GM20000 (cell line): ENCODE measurements at regions not wholly inside any gene's neighbourhood (a gene's known extent, or its start where the extent isn't known, plus 50 kb on each side); places are given as distances from the start of the nearest gene placed in this dataset.

Experiments
- DNase-seq: peaks from one replicate; pipeline ENCODE4 v3.0.0; 2012; ENCODE audit warnings: low spot score
- TF ChIP-seq, protein P1 (sequence below): IDR thresholded peaks from 2 replicates; pipeline ENCODE4 v1.5.1; 2012; ENCODE audit warnings: mild to moderate bottlenecking, control low read depth; ENCODE audit errors: extremely low read depth, missing control alignments

DNA sequence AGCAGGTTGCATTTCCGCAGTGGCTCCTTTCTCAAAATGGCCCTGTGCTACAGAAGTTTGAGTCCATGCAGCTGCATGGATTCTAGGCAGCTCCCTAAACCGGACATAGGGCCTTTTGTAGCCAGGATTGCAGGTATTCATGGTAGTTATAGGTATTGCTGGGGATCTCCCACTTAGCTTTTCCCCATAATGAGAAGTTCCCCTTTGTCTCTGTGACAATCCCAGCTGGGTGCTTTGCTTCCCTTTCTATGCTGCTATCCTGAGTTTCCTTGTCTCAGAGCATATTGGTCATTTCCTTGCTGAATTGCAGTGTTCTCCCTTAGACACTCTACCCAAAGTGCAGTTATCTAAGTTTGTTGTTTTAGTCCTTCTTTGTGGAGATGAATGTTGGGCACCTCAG, 120.9 kb upstream of the MIS18BP1 start:
- TF ChIP-seq, protein P1, sequence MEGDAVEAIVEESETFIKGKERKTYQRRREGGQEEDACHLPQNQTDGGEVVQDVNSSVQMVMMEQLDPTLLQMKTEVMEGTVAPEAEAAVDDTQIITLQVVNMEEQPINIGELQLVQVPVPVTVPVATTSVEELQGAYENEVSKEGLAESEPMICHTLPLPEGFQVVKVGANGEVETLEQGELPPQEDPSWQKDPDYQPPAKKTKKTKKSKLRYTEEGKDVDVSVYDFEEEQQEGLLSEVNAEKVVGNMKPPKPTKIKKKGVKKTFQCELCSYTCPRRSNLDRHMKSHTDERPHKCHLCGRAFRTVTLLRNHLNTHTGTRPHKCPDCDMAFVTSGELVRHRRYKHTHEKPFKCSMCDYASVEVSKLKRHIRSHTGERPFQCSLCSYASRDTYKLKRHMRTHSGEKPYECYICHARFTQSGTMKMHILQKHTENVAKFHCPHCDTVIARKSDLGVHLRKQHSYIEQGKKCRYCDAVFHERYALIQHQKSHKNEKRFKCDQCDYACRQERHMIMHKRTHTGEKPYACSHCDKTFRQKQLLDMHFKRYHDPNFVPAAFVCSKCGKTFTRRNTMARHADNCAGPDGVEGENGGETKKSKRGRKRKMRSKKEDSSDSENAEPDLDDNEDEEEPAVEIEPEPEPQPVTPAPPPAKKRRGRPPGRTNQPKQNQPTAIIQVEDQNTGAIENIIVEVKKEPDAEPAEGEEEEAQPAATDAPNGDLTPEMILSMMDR: no peak
- no peak for DNase-seq

DNA sequence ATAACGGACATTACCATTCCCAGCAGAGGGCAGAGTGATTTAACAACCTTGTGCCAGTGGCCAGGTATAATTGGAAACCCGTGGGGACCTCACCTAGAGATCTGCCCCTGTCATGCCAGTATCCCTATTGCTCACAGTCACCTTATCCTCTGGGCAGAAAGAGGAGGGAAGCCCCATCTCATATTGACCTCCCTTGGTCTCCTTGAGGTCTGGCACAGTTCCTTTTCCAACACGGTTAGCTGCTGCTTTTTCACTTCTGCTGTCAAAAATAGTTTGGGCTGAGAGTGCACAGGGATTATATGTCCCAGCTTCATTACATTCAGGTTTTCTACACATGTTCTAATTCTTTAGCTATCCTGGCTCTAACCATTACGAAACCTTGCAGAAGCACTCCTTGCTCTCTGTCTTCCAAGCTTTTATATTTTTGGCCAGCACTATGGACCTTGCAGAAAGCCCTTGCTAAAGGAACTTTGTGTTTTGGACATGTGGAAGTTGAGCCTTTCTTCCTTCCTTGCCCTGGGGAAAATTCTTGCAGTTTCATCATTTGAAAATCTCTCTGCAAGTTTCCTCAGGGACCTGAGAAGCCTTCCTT, 111.7 kb upstream of the MIS18BP1 start:
- no peak for DNase-seq
- TF ChIP-seq, protein P1: no peak

DNA sequence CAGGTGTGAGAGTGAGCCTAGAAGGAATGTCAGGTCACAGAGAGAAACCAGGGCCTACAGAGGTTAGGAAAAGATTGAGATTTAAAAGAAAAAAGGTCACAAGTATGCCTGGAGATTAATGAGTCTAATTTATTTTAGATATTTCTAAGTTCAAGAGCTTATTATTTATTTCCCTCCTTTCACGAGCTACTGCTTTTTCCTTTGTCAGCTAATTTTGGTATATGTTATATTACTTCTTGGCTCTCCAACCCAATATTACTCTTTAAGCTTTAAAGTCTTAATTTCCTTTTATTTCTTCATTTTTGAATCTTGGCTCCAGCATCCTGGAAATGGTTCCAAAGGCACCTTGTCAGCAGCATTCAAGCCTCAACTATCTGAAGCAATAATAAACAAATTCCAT, 109.5 kb upstream of the MIS18BP1 start:
- no peak for DNase-seq
- TF ChIP-seq, protein P1: no peak

DNA sequence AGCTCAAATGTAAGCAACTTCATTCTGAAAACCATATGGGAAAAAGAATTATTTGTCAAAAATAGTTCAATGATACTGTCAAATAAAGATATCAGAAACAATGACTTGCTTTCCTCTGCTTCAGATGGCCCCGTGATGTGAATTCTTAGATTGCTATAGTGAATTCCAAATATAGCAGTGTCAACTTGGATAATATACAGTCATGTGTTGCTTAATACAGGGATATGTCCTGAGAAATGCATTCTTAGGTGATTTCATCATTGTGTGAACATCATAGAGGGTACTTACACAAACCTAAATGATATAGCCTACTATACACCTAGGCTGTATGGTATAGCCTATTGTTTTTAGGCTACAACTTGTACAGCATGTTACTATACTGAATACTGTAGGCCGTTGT, 108.7 kb upstream of the MIS18BP1 start:
- TF ChIP-seq, protein P1: no peak
- DNase-seq: no peak

DNA sequence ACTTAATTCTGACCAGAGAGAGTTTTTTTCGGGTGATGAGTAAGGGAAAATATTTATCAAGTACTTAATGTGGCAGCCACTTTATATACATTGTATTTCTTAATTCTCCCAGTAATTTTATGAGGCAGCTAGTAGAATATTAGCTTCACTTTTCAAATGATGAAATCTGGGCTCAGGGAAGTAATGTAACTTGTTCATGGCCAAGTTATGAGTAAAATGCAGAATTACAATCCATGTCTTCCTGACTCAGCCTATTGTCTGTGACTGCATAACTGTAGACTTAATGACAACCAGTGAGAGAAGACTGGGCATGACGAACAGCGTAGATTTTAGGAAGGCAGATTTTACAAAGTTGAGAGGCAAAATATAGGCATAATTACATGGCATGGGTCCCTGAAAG, 106.7 kb upstream of the MIS18BP1 start:
- no peak for DNase-seq
- TF ChIP-seq, protein P1: no peak

DNA sequence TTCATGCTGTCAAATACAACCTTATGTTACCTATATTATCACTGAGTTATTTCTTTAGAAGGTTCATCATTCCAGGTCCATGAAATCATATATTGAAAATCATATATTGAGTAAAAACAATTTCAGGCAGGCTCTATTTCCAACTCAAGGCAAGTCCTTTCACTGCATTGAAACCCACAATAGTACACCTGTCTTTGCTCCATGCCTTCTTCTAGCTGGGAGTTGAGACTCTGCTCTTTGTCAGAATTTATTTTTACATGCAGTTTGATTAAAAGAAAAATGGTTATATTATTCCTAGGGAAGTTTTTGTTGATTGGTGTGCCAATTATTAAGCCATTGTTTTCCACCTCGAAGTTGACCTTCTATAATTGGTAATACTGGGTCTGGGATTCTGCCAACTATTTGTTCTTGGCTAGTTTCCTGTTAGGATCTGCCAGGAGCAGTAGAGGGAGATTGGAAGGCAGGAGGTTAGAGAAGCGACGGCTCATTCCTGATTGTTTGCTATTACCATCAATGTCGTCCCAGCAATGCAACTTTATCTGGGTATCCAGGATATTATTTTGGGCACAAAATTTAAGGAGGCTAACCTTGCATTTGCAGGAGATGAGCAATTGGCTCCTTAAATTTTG, 79.5 kb upstream of the MIS18BP1 start:
- no peak for DNase-seq
- TF ChIP-seq, protein P1: no peak

DNA sequence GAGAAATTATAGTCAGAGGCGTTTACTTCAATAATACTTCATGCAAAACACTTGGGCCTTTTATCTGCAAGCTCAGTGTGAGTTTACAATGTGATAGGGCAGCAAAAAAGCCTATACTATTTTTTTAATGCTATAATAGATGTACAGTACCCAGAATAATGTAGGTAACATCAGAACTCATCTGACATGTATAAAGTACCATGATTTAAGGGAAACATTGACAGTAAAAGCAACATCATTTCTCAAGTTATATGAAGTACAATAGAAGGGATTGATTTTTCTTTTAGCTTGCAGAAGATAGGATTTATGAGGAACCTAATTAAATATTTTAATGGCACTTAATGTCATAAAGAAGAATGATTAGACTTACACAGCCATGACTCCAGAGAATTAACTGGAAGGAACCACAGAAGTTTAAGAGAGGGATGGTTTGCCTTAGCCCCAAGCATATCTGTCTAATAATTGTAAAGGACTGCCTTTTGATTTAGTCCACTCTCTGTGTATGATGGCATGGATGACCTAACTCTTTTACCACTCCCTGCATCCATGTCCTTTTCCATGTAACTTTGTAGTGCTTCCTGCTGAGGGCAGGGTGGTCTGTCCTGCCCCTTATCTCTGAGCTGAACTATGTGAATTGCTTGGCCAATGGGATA, 55.9 kb upstream of the MIS18BP1 start:
- DNase-seq: no peak
- TF ChIP-seq, protein P1: no peak
